Activated B cell treated with CpG ODN at 0.5 μM for 24 hours (primary cell): ENCODE measurements at regions not wholly inside any gene's neighbourhood (a gene's known extent, or its start where the extent isn't known, plus 50 kb on each side); places are given as distances from the start of the nearest gene placed in this dataset.
"Not testable (repeated sequence)": the region's sequence is repeated elsewhere in the genome, so short reads cannot be mapped to it uniquely, and the experiment has no call there.

Experiments used
- ATAC-seq: fragments of 200-7000 bp; cut with Tn5 transposase; one replicate; pipeline ENCODE4 v1.10.0; 2021; ENCODE audit warnings: low read depth, mild to moderate bottlenecking, moderate library complexity
- CTCF ChIA-PET: fragments of 350-600 bp; sonication (Branson Sonifier 250); formaldehyde crosslinking; loops from one replicate; lab custom pipeline; 2021; ENCODE audit warnings: antibody characterized with exemption; lab: Charles Lee
- POLR2A ChIA-PET: fragments of 350-600 bp; sonication (Branson Sonifier 250); formaldehyde crosslinking; loops from one replicate; lab custom pipeline; 2021; ENCODE audit warnings: antibody characterized with exemption; lab: Charles Lee
- DNase-seq: peaks from one replicate; pipeline ENCODE4 v3.0.0; 2022
- H3K27ac Mint-ChIP-seq: one replicate; pipeline ENCODE4 v1.8.0; 2020; ENCODE audit warnings: mixed read lengths
- H3K27me3 Mint-ChIP-seq: one replicate; pipeline ENCODE4 v1.8.0; 2021; ENCODE audit warnings: mixed read lengths
- H3K36me3 Mint-ChIP-seq: one replicate; pipeline ENCODE4 v1.8.0; 2021; ENCODE audit warnings: low read depth, mixed read lengths
- H3K4me1 Mint-ChIP-seq: one replicate; pipeline ENCODE4 v1.8.0; 2021; ENCODE audit warnings: mixed read lengths
- H3K4me3 Mint-ChIP-seq: one replicate; pipeline ENCODE4 v1.8.0; 2020; ENCODE audit warnings: mild to moderate bottlenecking, mixed read lengths
- H3K9me3 Mint-ChIP-seq: one replicate; pipeline ENCODE4 v1.8.0; 2020; ENCODE audit warnings: mixed read lengths
- CTCF ChIP-seq: fragments of 200-600 bp; IDR thresholded peaks from one replicate; pipeline ENCODE4 v1.8.0; 2022; ENCODE audit warnings: antibody characterized with exemption, mild to moderate bottlenecking
- intact Hi-C: fragments of 100-400 bp; cut with micrococcal nuclease; formaldehyde crosslinking; loops from one replicate; pipeline ENCODE4 v1.15.1; 2024

DNA sequence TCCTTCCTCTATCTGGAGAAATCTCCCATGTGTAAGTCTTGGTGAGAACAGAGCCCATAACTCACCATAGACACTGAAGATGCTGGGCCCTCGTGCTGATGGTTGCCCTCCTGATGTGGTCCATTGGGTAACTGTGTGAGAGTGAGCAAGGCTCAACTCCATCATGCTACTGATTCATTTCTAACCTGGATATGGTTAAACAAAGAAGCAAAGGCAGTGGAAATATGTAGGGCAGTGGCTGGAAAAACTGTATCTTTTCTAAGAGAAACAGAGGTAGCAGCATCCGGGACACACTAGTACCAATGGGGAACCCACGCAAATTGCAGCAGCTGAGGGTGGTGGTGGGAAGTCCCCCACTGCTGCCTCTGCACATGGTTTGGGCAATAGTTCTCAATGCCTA, 221.7 kb downstream of the KLF6 start:
- Mint-ChIP-seq H3K4me3 (no peak overlapping the region), H3K27me3 (no peaks in the 10 kb centered on the region), H3K4me1 (no peaks in the 10 kb centered on the region), H3K9me3 (no peaks in the 10 kb centered on the region), H3K27ac (no peak overlapping the region), H3K36me3 (no peaks in the 10 kb centered on the region)
- ChIA-PET POLR2A (no interaction called here), CTCF (no interaction called here)
- DNase-seq (no peak), ATAC-seq (no peak)
- TF ChIP-seq CTCF = no peak
- intact Hi-C loops = no loop called here

GRCh38 chr10:3560628-3561027, 224.4 kb downstream of the KLF6 start:
- H3K27ac Mint-ChIP-seq, H3K4me1 Mint-ChIP-seq, H3K9me3 Mint-ChIP-seq, POLR2A ChIA-PET, DNase-seq, H3K27me3 Mint-ChIP-seq, H3K36me3 Mint-ChIP-seq, intact Hi-C loops, ATAC-seq, CTCF ChIA-PET, H3K4me3 Mint-ChIP-seq: not testable (repeated sequence)

GRCh38 chr10:3559527-3559926, 225.5 kb downstream of the KLF6 start:
- no peak overlapping the region for H3K27ac Mint-ChIP-seq
- ATAC-seq = no peak
- CTCF ChIA-PET = no interaction called here

DNA sequence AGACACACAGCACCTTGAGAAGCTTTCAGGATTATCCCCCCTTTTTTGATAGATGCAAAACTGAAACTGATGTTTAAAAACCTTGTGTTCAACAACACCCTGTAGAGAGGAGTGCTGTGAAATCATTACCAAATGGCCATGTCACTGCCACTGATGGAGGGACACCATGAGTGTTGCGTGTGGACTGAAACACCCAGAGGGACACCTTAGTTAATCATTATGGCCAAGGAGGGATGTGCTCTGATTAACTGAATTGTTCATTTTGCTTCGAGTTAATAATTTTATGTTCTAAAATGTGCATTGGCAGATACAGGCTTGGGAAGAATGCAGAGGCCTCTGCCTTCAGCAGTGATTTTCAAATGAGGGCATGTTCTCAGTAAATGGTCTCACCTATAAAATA, 226.0 kb downstream of the KLF6 start:
- ChIA-PET CTCF (no interaction called here), POLR2A (no interaction called here)
- no peak for TF ChIP-seq CTCF
- intact Hi-C loops = no loop called here
- Mint-ChIP-seq H3K4me3 (no peak overlapping the region), H3K27ac (no peak overlapping the region), H3K4me1 (peaks cover 8% of the 10 kb centered on the region), H3K36me3 (no peaks in the 10 kb centered on the region), H3K27me3 (peaks cover 3% of the 10 kb centered on the region), H3K9me3 (no peaks in the 10 kb centered on the region)
- DNase-seq = no peak
- ATAC-seq = no peak

More at GRCh38 chr10:3559527-3559926, 225.5 kb downstream of the KLF6 start:
- POLR2A ChIA-PET = no interaction called here
- intact Hi-C loops = no loop called here
- peaks cover 3% of the 10 kb centered on the region for H3K27me3 Mint-ChIP-seq
- TF ChIP-seq CTCF = no peak
- H3K9me3 Mint-ChIP-seq = no peaks in the 10 kb centered on the region
- no peaks in the 10 kb centered on the region for H3K36me3 Mint-ChIP-seq
- no peak for DNase-seq
- no peak overlapping the region for H3K4me3 Mint-ChIP-seq
- H3K4me1 Mint-ChIP-seq = peaks cover 3% of the 10 kb centered on the region

GRCh38 chr10:3556191-3557017, 228.6 kb downstream of the KLF6 start:
- CTCF ChIA-PET, H3K4me1 Mint-ChIP-seq, intact Hi-C loops, DNase-seq, ATAC-seq, POLR2A ChIA-PET, H3K27me3 Mint-ChIP-seq, H3K9me3 Mint-ChIP-seq, H3K36me3 Mint-ChIP-seq, H3K27ac Mint-ChIP-seq: not testable (repeated sequence)
- peak overlapping the region; percentile 65 for H3K4me3 Mint-ChIP-seq

DNA sequence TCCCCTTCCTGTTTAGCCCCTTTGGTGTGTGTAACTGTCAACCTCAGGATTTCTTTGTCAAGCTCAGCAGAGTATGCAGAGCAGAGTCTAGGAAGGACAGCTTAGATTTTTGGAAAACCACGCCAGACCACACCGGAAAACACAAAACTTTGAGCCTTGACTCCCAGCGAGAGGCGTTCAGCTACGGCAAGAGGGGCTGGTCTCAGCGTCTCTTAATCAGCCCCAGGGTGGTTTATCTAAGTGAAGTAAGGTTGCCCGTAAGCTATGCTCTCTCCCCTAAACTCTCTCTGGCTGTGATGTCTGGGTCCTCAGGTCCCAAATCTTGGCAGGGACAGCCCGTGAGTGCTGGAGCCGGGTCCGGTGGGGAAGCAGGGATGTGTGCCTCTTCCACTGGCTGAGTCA, 230.9 kb downstream of the KLF6 start:
- Mint-ChIP-seq H3K4me1 (peaks cover 14% of the 10 kb centered on the region), H3K27ac (no peak overlapping the region), H3K36me3 (no peaks in the 10 kb centered on the region), H3K9me3 (no peaks in the 10 kb centered on the region), H3K4me3 (no peak overlapping the region), H3K27me3 (peaks cover 3% of the 10 kb centered on the region)
- no peak for TF ChIP-seq CTCF
- ChIA-PET POLR2A (interaction anchor here (0.5 kb wide), 1 partner anchor 382 kb away, joined by 3 read pairs; the partner anchor contains the start of gene PITRM1), CTCF (no interaction called here)
- no peak for DNase-seq
- intact Hi-C loops = no loop called here
- ATAC-seq = no peak
